B cell (primary cell): ENCODE measurements at regions not wholly inside any gene's neighbourhood (a gene's known extent, or its start where the extent isn't known, plus 50 kb on each side); places are given as distances from the start of the nearest gene placed in this dataset.

Experiments
- ATAC-seq: fragments of 200-7000 bp; cut with Tn5 transposase; one replicate; pipeline ENCODE4 v1.10.0; 2021; ENCODE audit warnings: low read depth, mild to moderate bottlenecking, moderate number of reproducible peaks, moderate library complexity
- CTCF ChIA-PET: fragments of 350-600 bp; sonication (Branson Sonifier 250); formaldehyde crosslinking; loops from one replicate; lab custom pipeline; 2021; ENCODE audit warnings: antibody characterized with exemption, inconsistent platforms; lab: Charles Lee
- POLR2A ChIA-PET: fragments of 350-600 bp; sonication (Branson Sonifier 250); formaldehyde crosslinking; loops from one replicate; lab custom pipeline; 2021; ENCODE audit warnings: antibody characterized with exemption; lab: Charles Lee
- DNase-seq: peaks from one replicate; pipeline ENCODE4 v3.0.0; 2013
- H2AFZ ChIP-seq: 2 replicates; pipeline ENCODE4 v1.6.1; 2012; ENCODE audit warnings: mild to moderate bottlenecking, low read depth, low read length; ENCODE audit not compliant: insufficient read depth, poor library complexity, severe bottlenecking
- H3K27ac ChIP-seq, 2 donors: 1 replicate in 1 of 2; 2 replicates in 1 of 2; pipeline ENCODE4 v1.5.1; 2012 to 2013; ENCODE audit warnings: low read length in 2 of 2, mild to moderate bottlenecking in 2 of 2, moderate library complexity in 1 of 2
- H3K27me3 ChIP-seq, 4 experiments: fragments of 200-600 bp in 1 of 4; sonication (generic) in 1 of 4; replicated peaks in 1 of 4; 1 replicate in 2 of 4; 2 replicates in 2 of 4; pipeline versions ENCODE4 v1.6.1 to v1.7.0; 2013 to 2016; ENCODE audit warnings: low read length in 3 of 4, mild to moderate bottlenecking in 2 of 4, mixed read lengths in 1 of 4, moderate library complexity in 1 of 4; ENCODE audit not compliant: insufficient read depth in 4 of 4, control insufficient read depth in 3 of 4; ENCODE audit errors: control extremely low read depth in 1 of 4
- H3K36me3 ChIP-seq, 2 experiments: replicated peaks in 1 of 2; 1 replicate in 1 of 2; 2 replicates in 1 of 2; pipeline versions ENCODE4 v1.6.1 to v1.7.1; 2013; ENCODE audit warnings: low read length in 1 of 2; ENCODE audit not compliant: insufficient read depth in 2 of 2, control insufficient read depth in 1 of 2; ENCODE audit errors: control extremely low read depth in 1 of 2, extremely low read depth in 1 of 2
- H3K4me1 ChIP-seq, 2 donors: fragments of 200-600 bp in 1 of 2; sonication (generic) in 1 of 2; 1 replicate in 1 of 2; 2 replicates in 1 of 2; pipeline versions ENCODE4 v1.5.1 to v1.6.1; 2013 to 2017; ENCODE audit warnings: low read length in 2 of 2; ENCODE audit not compliant: control insufficient read depth in 2 of 2, insufficient read depth in 2 of 2
- H3K4me2 ChIP-seq: replicated peaks from 2 replicates; pipeline ENCODE3; 2012; ENCODE audit warnings: mild to moderate bottlenecking, low read depth, low read length; ENCODE audit not compliant: poor library complexity, severe bottlenecking
- H3K4me3 ChIP-seq, 5 experiments: fragments of 200-600 bp in 1 of 5; sonication (generic) in 1 of 5; 1 replicate in 3 of 5; 2 replicates in 2 of 5; pipeline versions ENCODE4 v1.5.1 to v1.7.0; 2011 to 2016; ENCODE audit warnings: low read length in 4 of 5, mild to moderate bottlenecking in 4 of 5, low read depth in 2 of 5, control low read depth in 1 of 5, moderate library complexity in 1 of 5; ENCODE audit not compliant: insufficient read depth in 1 of 5; ENCODE audit errors: control extremely low read depth in 1 of 5, extremely low read depth in 1 of 5
- H3K79me2 ChIP-seq: fragments of 200-600 bp; sonication (generic); one replicate; pipeline ENCODE4 v1.6.0; 2016; ENCODE audit warnings: low read length; ENCODE audit not compliant: control insufficient read depth, insufficient read depth
- H3K9ac ChIP-seq: fragments of 200-600 bp; sonication (generic); 2 replicates; pipeline ENCODE4 v1.6.1; 2017; ENCODE audit warnings: mild to moderate bottlenecking, low read length, moderate library complexity
- H3K9me3 ChIP-seq, 3 donors: one replicate each; pipeline versions ENCODE4 v1.6.1 to v1.7.1; 2013; ENCODE audit warnings: low read length in 2 of 3; ENCODE audit not compliant: control insufficient read depth in 2 of 3, insufficient read depth in 1 of 3; ENCODE audit errors: control extremely low read depth in 1 of 3
- H4K20me1 ChIP-seq: 2 replicates; pipeline ENCODE4 v1.6.0; 2012; ENCODE audit warnings: mild to moderate bottlenecking, low read length; ENCODE audit not compliant: insufficient read depth, control insufficient read depth, poor library complexity, severe bottlenecking
- H3K27ac Mint-ChIP-seq: one replicate; pipeline ENCODE4 v1.8.0; 2021; ENCODE audit warnings: mixed read lengths
- H3K27me3 Mint-ChIP-seq: one replicate; pipeline ENCODE4 v1.8.0; 2021; ENCODE audit warnings: mixed read lengths
- H3K4me1 Mint-ChIP-seq: one replicate; pipeline ENCODE4 v1.8.0; 2021; ENCODE audit warnings: mixed read lengths
- H3K4me3 Mint-ChIP-seq: one replicate; pipeline ENCODE4 v1.8.0; 2021; ENCODE audit warnings: mixed read lengths
- H3K9me3 Mint-ChIP-seq: one replicate; pipeline ENCODE4 v1.8.0; 2022; ENCODE audit warnings: mixed read lengths; ENCODE audit not compliant: insufficient read depth
- EZH2 ChIP-seq: IDR thresholded peaks from 2 replicates; pipeline ENCODE4 v1.6.1; 2012; ENCODE audit warnings: borderline replicate concordance, low read depth, mild to moderate bottlenecking, moderate library complexity, low read length; ENCODE audit not compliant: insufficient read depth, poor library complexity, severe bottlenecking
- WGBS: methylation state at CpG from one replicate; pipeline ENCODE4 v1.1.5; 2013; ENCODE audit warnings: missing lambda C conversion rate; ENCODE audit not compliant: insufficient coverage; 5-methylcytosine and 5-hydroxymethylcytosine counted together
- intact Hi-C: fragments of 100-400 bp; cut with micrococcal nuclease; formaldehyde crosslinking; loops from one replicate; pipeline ENCODE4 v1.10.0; 2022
- TF ChIP-seq, protein P1 (sequence below): fragments of 200-600 bp; IDR thresholded peaks from one replicate; pipeline ENCODE4 v1.8.0; 2022; ENCODE audit warnings: antibody characterized with exemption, mild to moderate bottlenecking

DNA sequence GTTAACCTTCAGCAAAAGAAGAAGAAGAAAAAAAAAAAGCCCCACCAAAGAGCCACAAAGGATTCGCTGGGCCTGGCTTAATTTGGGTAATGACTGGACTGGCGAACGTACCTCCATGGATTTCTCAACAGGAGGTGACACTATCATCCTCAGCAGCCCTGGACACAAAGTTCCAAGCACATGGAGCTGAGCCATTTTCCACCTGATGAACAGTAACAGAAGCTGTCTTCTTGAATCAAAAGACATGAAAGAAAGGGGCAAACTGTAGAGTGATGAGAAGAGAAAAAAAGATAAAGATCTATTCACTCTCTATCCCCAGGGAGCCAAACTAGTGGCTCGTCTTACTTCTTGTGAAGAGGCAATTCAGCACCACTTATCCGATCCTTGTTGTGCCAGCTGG is 150.2 kb upstream of the TRPM3 start:
- Histone ChIP-seq H2AFZ (no peak overlapping the region), H3K27me3 (no peaks in the 10 kb centered on the region), H4K20me1 (no peaks in the 10 kb centered on the region), H3K4me2 (no peak overlapping the region), H3K79me2 (no peaks in the 10 kb centered on the region), H3K9me3 (no peaks in the 10 kb centered on the region), H3K4me3 (no peak overlapping the region), H3K9ac (no peak overlapping the region), H3K4me1 (no peaks in the 10 kb centered on the region), H3K36me3 (no peaks in the 10 kb centered on the region), H3K27ac (no peak overlapping the region)
- Mint-ChIP-seq H3K27me3 (no peaks in the 10 kb centered on the region), H3K4me3 (no peak overlapping the region), H3K4me1 (no peaks in the 10 kb centered on the region), H3K27ac (no peak overlapping the region), H3K9me3 (no peaks in the 10 kb centered on the region)
- 93% methylated on average over 3 of the region's 5 CpGs for WGBS
- TF ChIP-seq, protein P1, sequence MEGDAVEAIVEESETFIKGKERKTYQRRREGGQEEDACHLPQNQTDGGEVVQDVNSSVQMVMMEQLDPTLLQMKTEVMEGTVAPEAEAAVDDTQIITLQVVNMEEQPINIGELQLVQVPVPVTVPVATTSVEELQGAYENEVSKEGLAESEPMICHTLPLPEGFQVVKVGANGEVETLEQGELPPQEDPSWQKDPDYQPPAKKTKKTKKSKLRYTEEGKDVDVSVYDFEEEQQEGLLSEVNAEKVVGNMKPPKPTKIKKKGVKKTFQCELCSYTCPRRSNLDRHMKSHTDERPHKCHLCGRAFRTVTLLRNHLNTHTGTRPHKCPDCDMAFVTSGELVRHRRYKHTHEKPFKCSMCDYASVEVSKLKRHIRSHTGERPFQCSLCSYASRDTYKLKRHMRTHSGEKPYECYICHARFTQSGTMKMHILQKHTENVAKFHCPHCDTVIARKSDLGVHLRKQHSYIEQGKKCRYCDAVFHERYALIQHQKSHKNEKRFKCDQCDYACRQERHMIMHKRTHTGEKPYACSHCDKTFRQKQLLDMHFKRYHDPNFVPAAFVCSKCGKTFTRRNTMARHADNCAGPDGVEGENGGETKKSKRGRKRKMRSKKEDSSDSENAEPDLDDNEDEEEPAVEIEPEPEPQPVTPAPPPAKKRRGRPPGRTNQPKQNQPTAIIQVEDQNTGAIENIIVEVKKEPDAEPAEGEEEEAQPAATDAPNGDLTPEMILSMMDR = no peak
- TF ChIP-seq EZH2 = no peak
- ATAC-seq (no peak), DNase-seq (no peak)
- CTCF ChIA-PET = interaction anchor here (0.9 to 1.4 kb wide), 2 partner anchors 13 to 15 kb away, joined by 3 read pairs; no protein-coding TSS in a partner anchor
- intact Hi-C loops = no loop called here
- POLR2A ChIA-PET = no interaction called here

DNA sequence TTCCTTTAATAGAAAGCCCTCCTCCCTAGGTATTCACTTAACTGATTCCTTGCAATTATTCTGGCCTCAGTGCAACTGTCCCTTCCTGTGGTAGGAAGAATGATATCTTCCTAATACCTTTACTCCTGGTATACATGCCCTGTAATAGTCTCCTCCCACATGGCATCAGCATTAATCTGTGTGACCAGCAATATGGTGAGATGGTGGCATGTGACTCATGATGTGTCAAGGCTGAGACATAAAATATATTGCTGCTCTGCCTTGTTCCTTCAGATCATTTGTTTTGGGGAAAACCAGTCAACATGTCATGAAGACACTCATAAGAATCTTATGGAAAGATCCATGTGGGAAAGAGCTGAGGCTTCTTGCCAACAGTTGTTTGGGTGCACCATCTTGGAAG is 149.1 kb upstream of the TRPM3 start:
- H3K27me3 ChIP-seq = no peaks in the 10 kb centered on the region
- ChIA-PET POLR2A (no interaction called here), CTCF (interaction anchor here (1.4 kb wide), 1 partner anchor 14 kb away, joined by 3 read pairs; no protein-coding TSS in a partner anchor)
- no peak overlapping the region for H3K9ac ChIP-seq
- H3K4me3 ChIP-seq = no peak overlapping the region
- H3K4me2 ChIP-seq = no peak overlapping the region
- no peaks in the 10 kb centered on the region for H3K4me1 ChIP-seq
- no peak overlapping the region for H3K4me3 Mint-ChIP-seq
- H3K27ac Mint-ChIP-seq = no peak overlapping the region
- H3K27ac ChIP-seq = no peak overlapping the region
- H3K9me3 ChIP-seq = no peaks in the 10 kb centered on the region
- H3K9me3 Mint-ChIP-seq = no peaks in the 10 kb centered on the region
- ATAC-seq (no peak), DNase-seq (no peak)
- intact Hi-C loops = no loop called here
- H3K27me3 Mint-ChIP-seq = no peaks in the 10 kb centered on the region
- no peaks in the 10 kb centered on the region for H3K79me2 ChIP-seq
- TF ChIP-seq, protein P1 = no peak
- TF ChIP-seq EZH2 = no peak
- no peaks in the 10 kb centered on the region for H3K4me1 Mint-ChIP-seq
- H3K36me3 ChIP-seq = no peaks in the 10 kb centered on the region
- H2AFZ ChIP-seq = no peak overlapping the region
- H4K20me1 ChIP-seq = no peaks in the 10 kb centered on the region
